Panc1 (cell line): ENCODE measurements at regions not wholly inside any gene's neighbourhood (a gene's known extent, or its start where the extent isn't known, plus 50 kb on each side); places are given as distances from the start of the nearest gene placed in this dataset.

Source experiments
- CTCF ChIP-seq: fragments of 450-650 bp; IDR thresholded peaks from 2 replicates; pipeline ENCODE4 v1.5.1; 2017; ENCODE audit warnings: mild to moderate bottlenecking
- POLR2AphosphoS5 ChIP-seq: IDR thresholded peaks from 2 replicates; pipeline ENCODE4 v1.6.1; 2012; ENCODE audit warnings: mild to moderate bottlenecking, low read depth, low read length, moderate library complexity
- REST ChIP-seq, 2 experiments: IDR thresholded peaks; 2 replicates each; pipeline ENCODE4 v1.6.1; 2011 to 2012; ENCODE audit warnings: low read depth in 2 of 2, control low read depth in 1 of 2, low read length in 1 of 2, mild to moderate bottlenecking in 1 of 2, moderate library complexity in 1 of 2; ENCODE audit not compliant: insufficient read depth in 1 of 2
- SIN3A ChIP-seq: IDR thresholded peaks from 2 replicates; pipeline ENCODE4 v1.6.1; 2012; ENCODE audit warnings: low read depth, mild to moderate bottlenecking, low read length, moderate library complexity, borderline replicate concordance; ENCODE audit not compliant: insufficient read depth
- TCF7L2 ChIP-seq: IDR thresholded peaks from 2 replicates; pipeline ENCODE4 v1.6.1; 2011; ENCODE audit warnings: mild to moderate bottlenecking, low read depth, low read length, inconsistent platforms

GRCh38 chr1:189675712-189676244, 801.9 kb downstream of the BRINP3 start:
- TF ChIP-seq CTCF = no peak
- no peak for TF ChIP-seq POLR2AphosphoS5
- TF ChIP-seq REST (IDR thresholded peaks at IDR 0.05; ENCODE audit: insufficient read depth in 1 of 2, low read depth in 2 of 2, low read length in 1 of 2) = no peak
- TF ChIP-seq SIN3A = no peak
- no peak for TF ChIP-seq TCF7L2
